Neutrophil (primary cell): ENCODE measurements at regions not wholly inside any gene's neighbourhood (a gene's known extent, or its start where the extent isn't known, plus 50 kb on each side); places are given as distances from the start of the nearest gene placed in this dataset.
"Not testable (repeated sequence)": the region's sequence is repeated elsewhere in the genome, so short reads cannot be mapped to it uniquely, and the experiment has no call there.

Experiments used
- H3K27ac ChIP-seq: fragments of 200-600 bp; sonication (generic); 2 replicates; pipeline ENCODE4 v1.5.1; 2016; ENCODE audit warnings: mild to moderate bottlenecking, moderate library complexity
- H3K27me3 ChIP-seq: fragments of 200-600 bp; sonication (generic); 2 replicates; pipeline ENCODE4 v1.6.0; 2016; ENCODE audit warnings: mild to moderate bottlenecking
- H3K36me3 ChIP-seq: fragments of 200-600 bp; sonication (generic); 2 replicates; pipeline ENCODE4 v1.5.1; 2017
- H3K4me1 ChIP-seq, 2 experiments: fragments of 200-600 bp in 1 of 2; sonication (generic) in 1 of 2; 1 replicate in 1 of 2; 2 replicates in 1 of 2; pipeline versions ENCODE4 v1.5.1 to v1.6.1; 2013 to 2016; ENCODE audit warnings: low read depth in 1 of 2, low read length in 1 of 2, mild to moderate bottlenecking in 1 of 2, moderate library complexity in 1 of 2; ENCODE audit not compliant: control insufficient read depth in 1 of 2, insufficient read depth in 1 of 2
- H3K4me3 ChIP-seq, 2 experiments: fragments of 200-600 bp in 1 of 2; sonication (generic) in 1 of 2; 1 replicate in 1 of 2; 2 replicates in 1 of 2; pipeline ENCODE4 v1.5.1; 2013 to 2016; ENCODE audit warnings: low read depth in 1 of 2, low read length in 1 of 2, mild to moderate bottlenecking in 1 of 2, moderate library complexity in 1 of 2
- H3K9me3 ChIP-seq: fragments of 200-600 bp; sonication (generic); 2 replicates; pipeline ENCODE4 v1.5.1; 2016
- CTCF ChIP-seq: fragments of 200-600 bp; sonication (generic); IDR thresholded peaks from 2 replicates; pipeline ENCODE4 v1.5.1; 2016; ENCODE audit warnings: antibody characterized with exemption

- Histone ChIP-seq H3K27me3 (peaks cover 37% of the 10 kb centered on the region), H3K9me3 (no peaks in the 10 kb centered on the region), H3K4me3 (no peak overlapping the region), H3K27ac (no peak overlapping the region), H3K36me3 (no peaks in the 10 kb centered on the region), H3K4me1 (no peaks in the 10 kb centered on the region)
- no peak for TF ChIP-seq CTCF
Measured at GRCh38 chr14:22178333-22178839, 410.6 kb downstream of the DAD1 start.

GRCh38 chr14:22177870-22178269 is 411.2 kb downstream of the DAD1 start:
- H3K27ac ChIP-seq, result no peak overlapping the region
- H3K4me3 ChIP-seq, result no peak overlapping the region
- H3K4me1 ChIP-seq, result no peaks in the 10 kb centered on the region
- H3K27me3 ChIP-seq, result peaks cover 33% of the 10 kb centered on the region
- no peaks in the 10 kb centered on the region for H3K36me3 ChIP-seq
- H3K9me3 ChIP-seq, result no peaks in the 10 kb centered on the region
- no peak for TF ChIP-seq CTCF

- Histone ChIP-seq H3K27ac (no peak overlapping the region), H3K36me3 (no peaks in the 10 kb centered on the region), H3K9me3 (no peaks in the 10 kb centered on the region), H3K4me3 (no peak overlapping the region), H3K27me3 (peaks cover 24% of the 10 kb centered on the region), H3K4me1 (no peaks in the 10 kb centered on the region)
- TF ChIP-seq CTCF, result no peak
Measured at GRCh38 chr14:22176957-22177356, 412.1 kb downstream of the DAD1 start.

- H3K27me3 ChIP-seq, result peaks cover 19% of the 10 kb centered on the region
- not testable (repeated sequence) for H3K9me3 ChIP-seq, H3K36me3 ChIP-seq, H3K27ac ChIP-seq, H3K4me3 ChIP-seq, H3K4me1 ChIP-seq
Measured at GRCh38 chr14:22175278-22175558, 413.8 kb downstream of the DAD1 start.

GRCh38 chr14:22174412-22175277 is 414.4 kb downstream of the DAD1 start:
- H3K27ac ChIP-seq, result no peak overlapping the region
- no peaks in the 10 kb centered on the region for H3K36me3 ChIP-seq
- peaks cover 19% of the 10 kb centered on the region for H3K27me3 ChIP-seq
- no peak overlapping the region for H3K4me3 ChIP-seq
- no peaks in the 10 kb centered on the region for H3K4me1 ChIP-seq
- no peak for TF ChIP-seq CTCF
- no peaks in the 10 kb centered on the region for H3K9me3 ChIP-seq

GRCh38 chr14:22168092-22168955 is 420.7 kb downstream of the DAD1 start:
- no peaks in the 10 kb centered on the region for H3K4me1 ChIP-seq
- TF ChIP-seq CTCF, result no peak
- no peaks in the 10 kb centered on the region for H3K9me3 ChIP-seq
- H3K27ac ChIP-seq, result no peak overlapping the region
- H3K36me3 ChIP-seq, result no peaks in the 10 kb centered on the region
- no peaks in the 10 kb centered on the region for H3K27me3 ChIP-seq
- no peak overlapping the region for H3K4me3 ChIP-seq
